Stimulated activated CD4-positive, alpha-beta T cell treated with anti-CD3 and anti-CD28 coated beads, TNF-alpha, amount 100 ng/mL, for 24 hours (primary cell): ENCODE measurements at regions not wholly inside any gene's neighbourhood (a gene's known extent, or its start where the extent isn't known, plus 50 kb on each side); places are given as distances from the start of the nearest gene placed in this dataset.
"Not testable (repeated sequence)": the region's sequence is repeated elsewhere in the genome, so short reads cannot be mapped to it uniquely, and the experiment has no call there.

Experiments
- DNase-seq, 3 experiments: peaks; one replicate each; pipeline ENCODE4 v3.0.0-alpha.2; 2020; ENCODE audit warnings: low read depth in 3 of 3

DNA sequence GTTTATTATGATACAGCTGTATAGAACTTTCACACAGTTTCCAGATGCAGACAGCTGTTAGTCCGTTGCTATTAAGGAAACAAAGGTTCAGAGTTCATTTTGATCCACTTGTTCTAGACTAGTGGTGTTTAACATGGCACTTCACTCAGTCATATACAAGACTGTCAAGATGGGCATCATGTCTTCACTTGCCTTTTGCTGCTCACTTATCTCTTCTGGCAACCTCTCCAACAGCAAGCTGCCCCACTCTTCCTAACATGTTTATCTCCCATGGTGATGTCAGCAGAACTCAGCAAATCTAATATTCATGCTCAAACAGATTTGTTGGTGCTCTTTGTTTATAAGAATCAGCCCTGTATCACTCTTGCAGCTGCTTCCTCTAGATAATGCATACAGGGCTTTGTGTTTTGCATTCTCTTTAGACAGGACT is 236.2 kb upstream of the HAND2 start:
- DNase-seq = no peak

DNA sequence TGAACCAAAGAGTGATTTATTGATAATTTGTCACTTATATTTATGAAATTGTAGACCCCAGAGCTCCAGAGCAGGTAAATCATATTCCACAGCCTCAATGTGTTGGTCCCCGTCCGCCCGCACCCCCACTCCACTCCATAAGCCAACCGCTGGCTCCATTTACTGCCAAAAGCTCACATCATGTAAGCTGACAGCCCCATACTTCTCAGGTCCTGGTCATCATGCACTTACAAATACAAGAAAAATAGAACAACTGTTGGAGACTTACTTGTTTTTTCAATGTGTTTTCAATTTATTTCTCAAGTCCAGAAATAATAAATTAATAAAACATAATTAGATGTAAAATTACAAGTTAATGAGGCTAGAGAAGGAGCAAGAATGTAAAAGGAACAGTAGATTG is 235.7 kb upstream of the HAND2 start:
- DNase-seq = no peak

DNA sequence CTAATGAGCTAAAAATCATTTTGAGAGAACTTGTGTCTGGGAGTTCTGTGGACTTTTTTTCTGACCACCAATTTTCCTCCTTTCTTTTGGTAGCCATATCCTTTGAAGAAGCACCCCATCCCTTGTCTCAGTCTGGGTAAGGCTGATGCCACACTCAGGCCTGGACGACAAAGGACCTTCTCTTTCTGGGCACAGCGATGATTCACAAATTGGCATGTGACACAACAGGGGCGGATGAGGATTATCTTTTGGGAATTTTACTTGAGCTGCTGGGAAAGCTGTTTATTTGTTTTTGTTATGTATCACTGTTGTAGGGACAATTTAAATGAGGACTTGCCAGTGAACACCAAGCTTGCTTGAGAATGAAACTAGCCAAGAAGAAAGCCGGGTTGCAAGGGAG is 233.4 kb upstream of the HAND2 start:
- no peak for DNase-seq

DNA sequence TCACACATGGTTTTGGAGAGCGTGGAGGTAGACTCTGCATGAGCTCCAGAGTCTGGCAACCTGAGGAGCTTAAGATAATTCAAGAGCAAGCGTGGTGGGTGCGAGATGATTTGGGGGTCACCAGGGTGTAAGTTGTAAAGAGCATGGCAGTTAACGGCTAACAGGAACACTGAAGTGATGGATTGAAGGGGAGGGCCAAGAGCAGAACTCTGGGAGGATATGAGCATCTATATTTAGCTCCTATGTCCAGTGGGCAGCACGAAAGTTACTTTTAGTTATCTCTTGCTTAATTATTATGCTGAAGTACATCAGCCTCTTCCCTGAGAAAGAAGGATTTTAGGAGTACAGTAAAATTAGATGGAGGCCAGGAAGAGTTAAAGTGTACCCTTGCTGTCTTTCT is 231.9 kb upstream of the HAND2 start:
- DNase-seq = no peak

DNA sequence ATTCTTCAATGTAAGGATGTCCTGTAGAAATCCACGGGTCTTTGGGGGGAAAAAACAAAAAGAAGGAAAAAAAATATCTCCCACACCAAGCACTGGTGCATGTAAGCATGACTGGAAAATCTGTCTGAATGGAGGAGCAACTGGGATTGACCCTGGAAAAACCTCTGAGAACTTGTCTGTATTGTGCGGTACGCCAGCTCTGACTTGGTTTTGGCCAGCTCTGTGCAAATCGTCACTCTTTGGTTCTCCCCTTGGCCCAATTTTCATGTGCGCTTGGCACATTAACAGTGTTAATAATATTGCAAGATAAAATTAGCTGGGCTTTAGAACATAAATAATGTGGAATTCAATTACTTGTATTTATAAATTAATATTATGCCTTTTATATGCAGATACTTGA is 231.2 kb upstream of the HAND2 start:
- no peak for DNase-seq

DNA sequence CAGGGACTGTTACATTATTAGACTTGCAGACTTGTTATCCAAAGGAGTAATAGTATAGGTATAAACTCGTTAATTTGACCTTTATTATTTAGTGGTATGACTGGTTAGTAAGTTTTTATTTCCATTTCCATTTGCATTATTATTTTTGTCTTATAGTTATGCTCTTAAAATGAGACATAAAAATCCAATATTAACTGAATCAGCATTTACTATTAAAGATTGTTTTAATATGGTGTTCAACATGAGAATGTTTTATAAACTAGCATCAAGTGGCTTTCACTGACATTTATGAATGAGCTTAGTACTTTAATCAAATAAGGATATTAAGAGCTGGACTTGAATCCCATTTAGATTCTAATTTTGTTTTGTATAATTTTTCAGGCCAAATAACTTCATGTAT is 228.1 kb upstream of the HAND2 start:
- no peak for DNase-seq

DNA sequence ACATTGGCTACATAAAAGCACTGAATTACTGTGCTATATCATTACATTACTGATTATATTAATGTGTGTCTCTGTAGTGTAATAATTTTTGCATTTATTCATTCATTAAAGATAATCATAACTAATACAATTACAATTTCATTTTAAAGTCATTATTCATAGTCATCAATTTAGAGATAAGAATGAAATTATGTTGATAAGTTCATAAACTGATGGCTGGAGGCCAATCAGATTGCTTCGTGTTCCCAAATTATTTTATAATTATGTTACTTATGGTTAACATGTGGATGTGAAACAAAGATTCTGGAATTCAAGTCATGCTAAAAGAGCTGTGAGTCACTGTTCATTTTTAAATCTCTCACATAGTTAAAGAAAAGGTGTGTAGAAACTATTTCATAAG is 223.4 kb upstream of the HAND2 start:
- DNase-seq = no peak

DNA sequence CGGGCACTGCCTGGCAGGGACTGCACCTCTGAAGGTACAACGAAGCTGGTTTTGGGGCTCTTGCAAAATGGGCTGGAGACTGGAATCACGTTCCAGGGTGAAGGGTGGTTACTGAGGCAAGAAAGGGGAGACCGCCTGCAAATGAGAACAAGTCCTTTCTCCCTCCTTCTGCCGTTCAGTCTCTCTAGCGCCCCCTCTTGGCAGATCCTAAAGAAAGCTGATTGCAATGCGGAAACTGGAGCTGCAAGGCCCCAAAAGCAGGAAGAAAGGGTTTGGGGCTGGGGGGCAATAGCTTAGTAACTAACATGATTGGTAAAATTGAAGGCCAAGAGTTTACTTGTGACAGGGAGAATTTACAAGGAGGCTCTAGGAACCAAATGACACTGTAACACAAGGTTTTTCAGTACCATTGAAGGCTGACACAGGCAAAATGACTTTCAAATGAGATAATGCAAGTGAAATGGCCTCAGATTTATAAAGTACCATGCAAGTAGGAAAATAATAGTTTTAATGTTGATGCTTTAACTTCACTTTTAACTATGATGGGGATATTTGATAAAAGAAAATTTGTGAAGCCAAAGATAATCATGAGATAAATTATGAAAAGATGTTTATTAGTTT is 222.7 kb upstream of the HAND2 start:
- peak in 2 of 3 experiments; percentile 5 to 9 for DNase-seq

DNA sequence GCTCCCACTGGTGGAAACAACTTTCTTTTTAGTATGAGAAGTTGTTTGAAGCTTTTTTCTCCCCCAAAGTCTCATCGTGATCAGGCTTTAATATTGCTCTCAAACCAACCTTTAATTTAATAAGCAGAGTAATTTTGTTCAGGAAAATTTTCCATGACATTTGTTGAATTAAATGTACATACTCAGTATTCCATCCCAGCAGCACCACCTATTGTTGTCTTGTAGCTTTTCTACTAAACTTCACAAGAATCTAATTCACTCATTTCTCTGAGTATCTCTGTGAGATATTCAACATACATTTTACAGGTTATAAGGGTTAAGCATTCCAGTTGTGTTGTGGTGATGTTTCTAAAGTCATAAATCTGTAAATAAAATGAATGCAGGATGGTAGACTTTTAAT is 218.3 kb upstream of the HAND2 start:
- DNase-seq = no peak

DNA sequence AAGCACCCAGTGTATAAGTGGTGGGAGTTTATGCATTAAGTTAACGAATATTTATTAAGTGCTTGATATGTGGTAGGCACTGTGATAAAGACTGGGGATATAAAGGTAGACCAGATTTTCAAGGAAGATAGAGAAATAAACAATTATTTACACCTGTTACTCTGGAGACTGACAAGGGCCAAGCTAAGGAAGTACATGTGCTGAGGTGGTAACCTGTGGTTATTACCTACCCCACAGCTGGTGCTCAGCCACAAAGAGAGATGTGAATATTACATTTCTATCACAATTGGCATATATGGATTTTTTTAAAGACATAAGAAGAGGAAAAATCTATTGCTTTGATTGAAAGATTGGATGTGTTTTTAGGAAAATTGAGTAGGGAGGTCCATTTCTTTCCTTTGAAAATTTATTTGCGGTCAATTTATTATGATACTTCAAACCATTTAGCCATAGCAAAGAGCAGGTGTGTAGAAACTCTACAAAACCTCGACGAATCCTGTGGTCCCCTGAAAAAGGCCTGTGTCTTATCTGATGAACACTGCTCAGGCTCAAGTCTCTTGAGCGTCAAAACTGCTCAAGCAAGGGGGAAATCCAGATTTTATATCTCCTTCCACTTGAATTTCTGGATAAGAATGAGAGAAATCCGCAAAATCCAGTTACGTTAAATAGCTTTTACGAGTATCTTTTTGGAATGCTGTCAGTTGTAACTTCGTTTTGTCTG is 217.7 kb upstream of the HAND2 start:
- no peak for DNase-seq

DNA sequence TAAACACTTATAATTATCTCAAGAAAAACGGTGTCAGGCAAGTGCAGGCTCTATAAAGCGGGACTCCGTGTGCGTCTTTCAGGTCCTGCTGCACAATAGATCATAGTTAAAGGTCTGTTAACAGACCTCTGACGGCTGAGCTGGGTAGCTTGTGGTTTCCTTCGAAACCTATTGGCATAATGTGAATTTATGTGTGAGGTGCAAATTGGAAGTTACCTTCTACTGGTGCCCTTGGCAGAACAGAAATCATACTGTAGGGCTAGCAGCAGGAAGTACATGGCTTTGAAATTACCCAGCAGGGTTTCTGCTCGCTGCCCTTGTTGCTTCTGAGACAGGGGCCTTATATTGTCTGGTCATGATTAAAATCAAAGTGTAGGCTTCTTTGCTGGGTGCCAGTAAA is 216.4 kb upstream of the HAND2 start:
- DNase-seq = no peak

DNA sequence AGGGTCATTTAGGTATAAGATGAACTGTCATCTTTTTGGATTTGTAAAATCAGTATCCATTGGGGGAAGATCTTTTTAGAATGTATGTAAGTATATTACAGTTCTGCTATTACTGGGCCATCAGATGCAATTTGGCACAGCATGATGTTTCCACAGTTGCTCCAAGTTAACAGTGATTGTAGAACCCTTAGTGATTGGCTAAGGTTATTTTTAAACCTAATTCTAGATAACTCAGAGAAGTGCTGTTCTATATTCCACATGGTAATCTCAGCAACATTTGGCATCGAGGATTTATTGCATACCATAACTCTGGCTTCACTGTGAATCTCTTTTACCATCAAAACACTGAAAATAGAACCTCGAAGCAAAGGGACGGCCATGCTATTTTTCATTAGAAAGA is 215.7 kb upstream of the HAND2 start:
- no peak for DNase-seq

DNA sequence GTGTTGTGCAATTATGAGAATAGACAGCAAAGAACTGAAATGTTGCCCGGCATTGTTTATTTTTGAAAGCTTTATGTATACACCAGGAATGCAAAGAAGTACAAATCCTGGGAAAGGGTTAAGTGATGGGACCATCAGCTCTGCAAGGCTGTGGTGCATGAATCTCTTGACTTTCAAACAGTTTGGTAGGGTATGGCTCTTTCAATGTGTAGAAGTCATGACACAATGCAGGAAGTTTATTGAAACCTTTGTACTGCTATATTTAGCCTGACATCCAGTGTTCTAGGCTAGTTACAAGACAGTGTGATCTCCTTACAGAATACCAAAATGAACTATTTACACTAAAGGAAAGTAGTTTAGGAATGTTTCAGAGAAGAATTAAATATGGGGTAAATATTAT is 206.8 kb upstream of the HAND2 start:
- DNase-seq = no peak

DNA sequence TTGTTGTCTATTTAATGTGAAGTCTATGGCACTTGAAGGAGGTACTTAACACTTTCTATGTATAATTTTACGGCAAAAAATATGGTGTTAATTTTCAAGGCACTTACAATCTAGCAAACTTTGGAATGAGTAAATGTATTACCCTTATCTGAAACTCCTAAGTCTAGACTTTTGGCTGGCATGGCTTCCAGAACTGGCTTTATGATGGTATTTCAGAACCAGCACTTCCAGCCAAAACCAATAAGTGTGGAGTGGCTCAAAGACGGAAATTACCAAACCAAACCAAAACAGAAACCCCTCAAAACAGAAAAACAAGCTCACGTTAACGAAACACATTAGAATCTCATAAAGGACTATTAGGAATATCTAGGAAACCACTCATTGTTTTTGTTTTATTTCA is 205.6 kb upstream of the HAND2 start:
- DNase-seq = no peak

DNA sequence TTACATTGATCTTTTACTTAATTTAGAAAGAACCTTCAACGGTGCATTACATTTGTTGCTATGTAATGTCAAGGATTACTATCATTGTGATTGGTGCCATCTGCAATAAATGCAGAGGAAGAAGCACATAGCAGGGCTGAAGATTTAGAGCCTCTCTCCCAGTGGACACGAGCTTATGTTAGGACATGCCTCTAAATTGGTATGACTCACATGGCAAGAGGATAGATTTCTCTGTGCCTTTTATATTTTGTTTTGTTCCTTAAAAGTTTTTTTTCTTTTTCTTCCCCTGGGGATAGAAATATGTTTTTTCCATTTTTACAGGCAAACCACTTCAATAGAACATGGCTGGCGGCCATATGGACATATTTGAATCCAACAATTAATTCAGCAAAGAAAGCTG is 205.0 kb upstream of the HAND2 start:
- DNase-seq = no peak

DNA sequence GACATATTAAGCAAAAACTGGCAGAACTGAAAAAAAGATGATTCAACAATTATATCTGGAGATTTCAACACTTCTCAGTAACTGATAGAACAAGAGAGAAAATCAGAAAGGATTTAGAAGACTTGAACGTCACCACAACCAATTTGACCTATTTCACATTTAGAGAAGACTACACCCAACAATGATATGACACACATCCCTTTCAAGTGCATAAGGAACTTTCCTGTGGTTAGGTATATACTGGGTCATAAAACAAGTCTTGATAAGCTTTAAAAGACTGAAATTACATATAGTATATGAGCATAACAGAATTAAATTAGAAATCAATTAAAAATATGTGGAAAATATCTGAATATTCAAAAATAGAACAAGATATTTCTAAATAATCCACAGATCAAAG is 201.2 kb upstream of the HAND2 start:
- no peak for DNase-seq

DNA sequence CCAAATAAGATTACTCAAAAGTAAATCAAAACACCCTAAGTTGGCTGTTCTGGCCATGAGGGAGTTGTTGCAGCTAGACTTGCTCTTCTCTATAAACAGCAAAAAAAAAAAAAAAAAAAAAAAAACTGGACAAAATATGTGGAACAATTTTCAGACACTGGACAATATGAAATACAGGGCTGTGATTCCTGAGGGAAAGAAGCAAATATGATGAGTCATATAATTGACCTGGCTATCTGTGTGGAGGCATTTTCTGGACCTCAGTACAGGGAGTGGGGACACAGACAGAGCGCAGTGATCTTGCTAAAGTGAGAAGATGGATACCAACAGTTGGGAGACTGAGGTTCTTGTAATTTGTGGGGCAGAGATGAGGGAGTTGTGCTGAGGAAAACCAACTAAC is 192.0 kb upstream of the HAND2 start:
- DNase-seq = no peak

DNA sequence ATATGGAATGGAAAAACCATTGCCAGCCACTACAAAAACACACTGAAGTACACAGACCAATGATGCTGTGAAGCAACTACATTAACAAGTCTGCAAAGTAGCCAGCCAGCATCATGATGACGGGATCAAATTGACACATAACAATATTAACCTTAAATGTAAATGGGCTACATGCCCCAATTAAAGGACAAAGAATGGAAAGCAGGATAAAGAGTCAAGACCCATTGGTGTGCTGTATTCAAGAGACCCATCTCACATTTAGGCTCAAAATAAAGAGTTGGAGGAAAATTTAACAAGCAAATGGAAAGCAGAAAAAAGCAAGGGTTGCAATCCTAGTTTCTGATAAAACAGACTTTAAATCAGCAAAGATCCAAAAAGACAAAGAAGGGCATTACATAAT is 188.5 kb upstream of the HAND2 start:
- not testable (repeated sequence) for DNase-seq

DNA sequence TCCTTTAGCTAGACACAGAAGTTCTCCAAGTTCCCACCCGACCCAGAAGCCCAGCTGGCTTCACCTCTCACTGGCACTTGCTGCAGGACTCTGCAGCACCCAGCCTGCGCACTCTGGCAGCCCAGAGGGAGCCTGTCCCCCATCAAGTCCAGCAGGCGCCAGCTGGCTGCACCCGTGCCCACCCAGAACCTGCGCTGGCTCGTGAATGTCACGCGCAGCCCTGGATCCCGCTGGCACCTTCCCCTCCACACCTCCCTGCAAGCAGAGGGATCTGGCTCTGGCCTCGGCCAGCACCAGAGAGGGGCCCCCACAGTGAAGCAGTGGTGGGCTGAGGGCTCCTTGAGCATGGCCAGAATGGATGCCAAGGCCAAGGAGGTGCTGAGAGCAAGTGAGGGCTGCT is 187.6 kb upstream of the HAND2 start:
- DNase-seq = no peak

DNA sequence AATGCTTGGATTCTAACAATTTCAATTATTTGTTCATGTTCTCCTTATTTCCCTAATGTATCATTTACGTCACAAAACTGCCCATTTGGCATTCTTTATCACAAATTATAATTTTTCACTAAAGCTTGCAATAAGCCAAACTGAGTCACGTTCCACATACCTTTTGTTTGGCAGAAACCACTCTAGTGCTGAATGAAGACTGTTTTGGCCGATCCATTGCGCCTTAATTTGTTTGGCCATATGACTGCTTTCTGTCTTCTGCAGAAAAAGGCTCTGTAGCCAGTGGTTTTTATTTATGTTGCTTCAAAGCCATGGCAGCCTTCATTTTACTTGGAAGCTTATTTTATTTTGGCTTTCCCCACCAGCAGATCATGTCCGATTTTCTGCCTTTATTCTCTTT is 184.4 kb upstream of the HAND2 start:
- no peak for DNase-seq

DNA sequence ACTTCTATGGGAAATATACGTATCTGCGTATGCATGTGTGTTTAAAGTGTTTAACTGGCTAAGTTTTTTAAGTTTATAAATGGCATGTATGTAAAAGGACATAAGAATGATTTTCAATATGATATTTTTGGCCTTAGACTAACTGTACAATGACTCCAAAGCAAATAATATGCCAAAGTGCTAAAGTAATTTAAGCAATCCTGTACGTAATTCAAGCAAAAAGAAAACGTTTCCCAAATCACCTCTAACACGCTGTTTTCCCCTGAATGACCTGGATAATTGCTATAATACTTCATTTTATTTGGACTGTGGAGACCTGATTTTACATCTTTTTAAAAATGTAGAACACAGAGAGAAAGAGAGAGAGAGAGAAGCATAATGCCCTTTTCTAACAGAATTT is 183.0 kb upstream of the HAND2 start:
- DNase-seq = no peak

DNA sequence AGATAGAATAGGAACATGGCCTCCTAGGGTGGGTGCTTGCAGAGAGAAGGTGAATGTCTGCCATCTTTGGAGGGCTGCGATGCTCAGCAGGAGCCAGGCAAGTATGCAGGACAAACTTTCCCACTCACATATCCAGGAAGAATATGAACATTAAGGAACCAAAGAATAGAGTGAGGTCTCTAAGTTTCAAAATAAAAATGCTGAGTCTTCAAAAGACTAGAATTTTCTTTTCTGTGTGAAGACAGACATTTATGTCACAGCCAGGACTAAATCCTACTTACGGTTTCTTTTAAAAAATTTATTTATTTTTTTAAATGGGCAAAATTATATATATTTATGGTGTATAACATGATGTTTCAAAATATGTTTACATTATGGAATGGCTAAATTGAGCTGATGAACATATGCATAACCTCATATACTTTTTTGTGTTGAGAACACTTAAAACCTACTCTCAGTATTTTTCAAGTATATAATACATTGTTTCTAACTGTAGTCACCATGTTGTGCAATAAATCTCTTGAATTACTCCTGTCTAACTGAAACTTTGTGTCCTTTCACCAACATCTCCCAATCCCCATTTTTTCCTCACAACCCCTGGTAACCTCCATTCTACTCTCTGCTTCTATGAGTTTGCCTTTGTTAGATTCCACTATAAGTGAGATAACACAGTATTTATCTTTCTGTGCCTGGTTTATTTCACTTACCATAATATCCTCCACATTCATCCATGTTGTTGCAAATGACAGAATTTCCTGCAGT is 177.8 kb upstream of the HAND2 start:
- no peak for DNase-seq

DNA sequence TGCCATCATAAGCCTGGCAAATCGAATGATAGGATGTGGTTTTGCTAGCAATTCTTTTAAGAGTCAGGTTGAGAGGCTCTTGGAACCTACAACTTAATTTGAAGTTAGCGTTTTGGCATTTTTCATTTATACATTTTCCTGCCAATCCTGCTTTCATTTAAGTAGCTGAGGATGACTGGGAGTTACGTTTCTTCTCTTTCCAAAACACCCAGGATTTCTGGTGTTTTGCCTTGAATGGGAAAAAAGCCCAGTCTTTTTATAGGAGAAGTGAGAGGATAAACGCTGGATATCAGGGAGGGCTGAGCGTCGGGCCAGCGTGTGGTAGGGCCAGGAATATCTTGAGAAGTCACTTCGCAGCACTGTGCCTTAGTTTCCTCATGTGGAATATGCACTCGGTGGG is 174.2 kb upstream of the HAND2 start:
- DNase-seq = no peak
